ENCODE measurements at regions not wholly inside any gene's neighbourhood (a gene's known extent, or its start where the extent isn't known, plus 50 kb on each side); places are given as distances from the start of the nearest gene placed in this dataset.
A peak's percentile ranks its signal among the peaks of the same experiment; 100 is the strongest.

DNA sequence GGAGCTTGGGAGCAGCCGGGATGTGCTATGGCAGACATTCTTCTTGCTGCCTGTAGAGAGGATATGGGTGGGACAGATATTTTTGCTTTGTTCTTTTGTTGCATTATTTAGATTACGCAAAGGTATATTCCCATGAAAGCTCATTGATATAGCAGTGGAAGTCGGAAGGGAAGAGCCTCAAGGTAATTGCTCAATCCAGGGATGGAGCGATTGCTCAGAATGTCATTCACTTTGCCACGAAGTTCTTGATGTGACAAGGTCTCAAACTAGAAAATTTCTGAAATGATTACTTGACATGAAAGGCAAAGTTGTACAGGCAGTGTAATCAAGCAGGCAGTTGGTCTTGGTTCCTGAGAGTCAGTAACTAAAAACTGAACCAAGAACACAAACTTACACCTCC is 615.6 kb upstream of the CDH4 start:
- no peak overlapping the region for H3K27ac ChIP-seq (replicated peaks)
- DNase-seq: no peak
- TF ChIP-seq, protein P1, sequence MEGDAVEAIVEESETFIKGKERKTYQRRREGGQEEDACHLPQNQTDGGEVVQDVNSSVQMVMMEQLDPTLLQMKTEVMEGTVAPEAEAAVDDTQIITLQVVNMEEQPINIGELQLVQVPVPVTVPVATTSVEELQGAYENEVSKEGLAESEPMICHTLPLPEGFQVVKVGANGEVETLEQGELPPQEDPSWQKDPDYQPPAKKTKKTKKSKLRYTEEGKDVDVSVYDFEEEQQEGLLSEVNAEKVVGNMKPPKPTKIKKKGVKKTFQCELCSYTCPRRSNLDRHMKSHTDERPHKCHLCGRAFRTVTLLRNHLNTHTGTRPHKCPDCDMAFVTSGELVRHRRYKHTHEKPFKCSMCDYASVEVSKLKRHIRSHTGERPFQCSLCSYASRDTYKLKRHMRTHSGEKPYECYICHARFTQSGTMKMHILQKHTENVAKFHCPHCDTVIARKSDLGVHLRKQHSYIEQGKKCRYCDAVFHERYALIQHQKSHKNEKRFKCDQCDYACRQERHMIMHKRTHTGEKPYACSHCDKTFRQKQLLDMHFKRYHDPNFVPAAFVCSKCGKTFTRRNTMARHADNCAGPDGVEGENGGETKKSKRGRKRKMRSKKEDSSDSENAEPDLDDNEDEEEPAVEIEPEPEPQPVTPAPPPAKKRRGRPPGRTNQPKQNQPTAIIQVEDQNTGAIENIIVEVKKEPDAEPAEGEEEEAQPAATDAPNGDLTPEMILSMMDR (IDR thresholded peaks at IDR 0.05; ENCODE audit: borderline replicate concordance): no peak
- peaks cover 16% of the 10 kb centered on the region for H3K27me3 ChIP-seq (ENCODE audit: low read depth)
- H3K9me3 ChIP-seq (replicated peaks): peaks cover 8% of the 10 kb centered on the region
- intact Hi-C loops (cut with micrococcal nuclease): no loop called here
- H3K36me3 ChIP-seq: no peaks in the 10 kb centered on the region
- H3K4me1 ChIP-seq: no peaks in the 10 kb centered on the region
- H3K4me3 ChIP-seq: no peak overlapping the region

DNA sequence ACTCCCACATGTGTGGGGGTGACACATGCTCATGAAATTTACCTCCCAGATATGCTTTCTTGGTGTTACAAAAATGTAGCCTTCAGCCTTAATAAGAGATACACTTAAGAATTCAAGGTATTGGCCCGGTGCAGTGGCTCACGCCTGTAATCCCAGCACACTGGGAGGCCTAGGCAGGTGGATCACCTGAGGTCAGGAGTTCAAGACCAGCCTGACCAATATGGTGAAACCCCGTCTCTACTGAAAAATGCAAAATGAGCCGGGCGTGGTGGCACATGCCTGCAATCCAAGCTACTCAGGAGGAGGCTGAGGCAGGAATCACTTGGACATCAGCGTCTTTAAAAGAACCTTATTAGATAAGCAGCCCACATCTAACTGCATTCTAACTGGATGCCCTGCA is 614.3 kb upstream of the CDH4 start:
- Histone ChIP-seq H3K27ac (replicated peaks) (peak overlapping the region; percentile 45), H3K27me3 (ENCODE audit: low read depth) (peaks cover 18% of the 10 kb centered on the region), H3K36me3 (no peaks in the 10 kb centered on the region), H3K4me1 (no peaks in the 10 kb centered on the region), H3K9me3 (replicated peaks) (peaks cover 8% of the 10 kb centered on the region), H3K4me3 (no peak overlapping the region)
- TF ChIP-seq, protein P1 (IDR thresholded peaks at IDR 0.05; ENCODE audit: borderline replicate concordance): no peak
- DNase-seq: no peak
- intact Hi-C loops (cut with micrococcal nuclease): no loop called here

DNA sequence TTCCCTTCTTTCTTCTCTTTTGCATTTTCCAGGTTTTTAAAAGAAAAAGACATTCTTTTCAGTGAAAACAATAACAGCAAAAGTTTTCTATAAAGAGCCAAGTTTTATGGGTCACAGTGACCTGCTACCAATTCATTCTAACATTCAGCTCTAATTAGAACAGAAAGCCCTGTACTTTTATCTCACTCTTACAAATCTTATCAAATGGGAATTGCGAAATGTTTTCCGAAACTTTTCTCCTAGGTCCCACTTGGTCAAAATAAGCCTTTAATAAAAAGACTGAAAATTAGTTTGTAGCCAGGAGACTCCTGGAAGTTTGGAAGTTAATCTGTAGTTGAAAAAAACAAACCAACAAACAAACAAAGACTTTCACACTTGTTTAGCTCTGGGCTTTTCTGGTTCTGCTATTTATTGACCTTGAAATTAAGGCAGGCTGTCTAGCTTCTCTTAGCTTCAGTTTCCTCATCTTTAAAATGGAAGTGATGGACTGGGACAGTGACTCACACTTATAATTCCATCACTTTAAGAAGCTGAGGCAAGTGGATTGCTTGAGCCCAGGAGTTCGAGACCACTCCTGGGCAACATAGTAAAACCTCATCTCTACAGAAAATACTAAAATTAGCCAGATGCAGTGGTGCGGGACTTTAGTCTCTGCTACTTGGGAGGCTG is 613.5 kb upstream of the CDH4 start:
- no peaks in the 10 kb centered on the region for H3K36me3 ChIP-seq
- intact Hi-C loops (cut with micrococcal nuclease): no loop called here
- H3K9me3 ChIP-seq (replicated peaks): peaks cover 8% of the 10 kb centered on the region
- TF ChIP-seq, protein P1 (IDR thresholded peaks at IDR 0.05; ENCODE audit: borderline replicate concordance): no peak
- peak overlapping the region; percentile 45 for H3K27ac ChIP-seq (replicated peaks)
- no peak for DNase-seq
- peaks cover 24% of the 10 kb centered on the region for H3K27me3 ChIP-seq (ENCODE audit: low read depth)
- H3K4me3 ChIP-seq: no peak overlapping the region
- H3K4me1 ChIP-seq: no peaks in the 10 kb centered on the region

DNA sequence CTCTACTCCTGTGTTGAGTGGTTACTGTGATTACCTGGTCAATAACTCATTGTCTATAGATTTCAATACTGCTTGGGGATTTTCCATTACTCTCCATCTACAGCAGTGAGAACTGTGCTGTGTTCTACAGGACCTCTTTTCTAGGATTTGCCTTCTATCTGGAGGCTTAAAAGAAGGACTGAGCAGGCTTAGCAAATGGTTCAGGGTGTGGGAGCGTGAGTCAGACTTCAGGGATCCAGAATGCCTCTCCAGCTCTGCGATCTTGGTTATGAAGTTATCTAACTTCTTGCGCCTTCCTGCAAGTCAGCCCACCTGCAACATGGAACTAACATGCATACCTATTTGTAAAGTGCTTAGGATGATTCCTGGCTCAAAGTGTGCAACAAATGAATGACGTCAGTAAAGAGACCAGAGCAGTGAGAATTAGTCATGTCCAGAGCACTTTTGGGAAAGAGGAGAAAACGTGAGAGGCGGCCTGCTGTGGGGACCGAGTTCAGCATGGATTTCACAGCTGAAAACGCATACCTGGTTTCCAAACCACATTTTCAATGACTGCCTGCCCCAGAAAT is 610.1 kb upstream of the CDH4 start:
- H3K27ac ChIP-seq (replicated peaks): no peak overlapping the region
- TF ChIP-seq, protein P1 (IDR thresholded peaks at IDR 0.05; ENCODE audit: borderline replicate concordance): no peak
- no peak for DNase-seq
- no peaks in the 10 kb centered on the region for H3K36me3 ChIP-seq
- intact Hi-C loops (cut with micrococcal nuclease): no loop called here
- H3K27me3 ChIP-seq (ENCODE audit: low read depth): peaks cover 18% of the 10 kb centered on the region
- H3K9me3 ChIP-seq (replicated peaks): peaks cover 6% of the 10 kb centered on the region
- no peak overlapping the region for H3K4me3 ChIP-seq
- no peaks in the 10 kb centered on the region for H3K4me1 ChIP-seq

DNA sequence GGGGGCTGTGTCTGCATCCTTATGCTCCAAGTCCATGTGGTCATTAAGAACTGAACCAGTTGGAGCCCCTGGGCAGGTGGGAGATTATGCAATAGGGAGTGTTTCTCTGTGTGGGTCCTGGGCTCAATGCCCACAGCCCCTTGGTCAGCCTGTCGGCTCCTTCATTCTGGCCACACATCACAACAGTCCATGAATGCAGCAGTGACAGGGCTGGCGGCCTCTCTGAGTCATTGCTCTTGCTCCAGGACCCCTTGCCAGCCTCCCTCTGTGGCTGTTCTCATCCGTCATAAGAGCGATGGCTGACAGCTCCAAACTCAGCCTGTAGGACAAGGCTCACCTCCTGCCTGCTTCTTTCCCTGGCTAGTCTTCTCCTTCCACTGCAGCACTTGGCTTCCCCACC is 609.5 kb upstream of the CDH4 start:
- peaks cover 9% of the 10 kb centered on the region for H3K9me3 ChIP-seq (replicated peaks)
- no peak overlapping the region for H3K4me3 ChIP-seq
- H3K27ac ChIP-seq (replicated peaks): no peak overlapping the region
- TF ChIP-seq, protein P1 (IDR thresholded peaks at IDR 0.05; ENCODE audit: borderline replicate concordance): no peak
- peaks cover 21% of the 10 kb centered on the region for H3K27me3 ChIP-seq (ENCODE audit: low read depth)
- no peaks in the 10 kb centered on the region for H3K36me3 ChIP-seq
- H3K4me1 ChIP-seq: no peaks in the 10 kb centered on the region
- no peak for DNase-seq
- intact Hi-C loops (cut with micrococcal nuclease): no loop called here
